NB4 (cell line): ENCODE measurements at regions not wholly inside any gene's neighbourhood (a gene's known extent, or its start where the extent isn't known, plus 50 kb on each side); places are given as distances from the start of the nearest gene placed in this dataset.

Source experiments
- DNase-seq: peaks from one replicate; pipeline ENCODE4 v3.0.0; 2010; ENCODE audit warnings: low read depth
- H3K4me3 ChIP-seq: one replicate; pipeline ENCODE4 v1.5.1; 2011; ENCODE audit warnings: mild to moderate bottlenecking, low read depth, low read length, moderate library complexity
- MYC ChIP-seq: IDR thresholded peaks from 2 replicates; pipeline ENCODE4 v1.6.1; 2011; ENCODE audit warnings: low read depth, low read length
- POLR2A ChIP-seq: IDR thresholded peaks from 2 replicates; pipeline ENCODE4 v1.6.1; 2011; ENCODE audit warnings: mild to moderate bottlenecking; ENCODE audit not compliant: insufficient read length; ENCODE audit errors: extremely low read depth
- TF ChIP-seq, protein P1 (sequence below): IDR thresholded peaks from 2 replicates; pipeline ENCODE4 v1.6.1; 2011; ENCODE audit warnings: low read depth, low read length
- TF ChIP-seq, protein P2 (sequence below): IDR thresholded peaks from one replicate; pipeline ENCODE4 v1.5.1; 2012; ENCODE audit warnings: low read depth, low read length

DNA sequence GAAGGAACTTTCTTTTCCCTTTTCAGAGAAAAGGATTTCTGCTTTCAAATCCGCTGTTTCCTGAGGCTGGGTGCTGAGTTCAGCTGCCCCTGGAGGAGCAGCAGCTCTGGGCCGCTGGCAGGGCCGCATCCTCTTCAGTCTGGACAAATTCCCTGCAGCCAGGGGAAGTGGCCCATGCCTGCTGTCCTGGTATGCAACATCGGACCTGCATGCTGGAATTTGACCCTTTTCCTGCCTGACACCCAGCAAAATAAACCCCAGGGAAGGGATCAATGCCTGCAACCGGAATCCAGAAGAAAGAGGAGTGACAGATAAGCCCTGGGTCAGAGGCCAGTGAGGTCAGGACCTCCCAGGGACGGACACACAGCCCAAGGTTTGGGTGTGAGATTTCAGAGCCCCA, 54.1 kb upstream of the LINC01488 start:
- TF ChIP-seq, protein P1, sequence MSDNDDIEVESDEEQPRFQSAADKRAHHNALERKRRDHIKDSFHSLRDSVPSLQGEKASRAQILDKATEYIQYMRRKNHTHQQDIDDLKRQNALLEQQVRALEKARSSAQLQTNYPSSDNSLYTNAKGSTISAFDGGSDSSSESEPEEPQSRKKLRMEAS, result no peak
- TF ChIP-seq MYC, result no peak
- TF ChIP-seq POLR2A, result no peak
- TF ChIP-seq, protein P2, sequence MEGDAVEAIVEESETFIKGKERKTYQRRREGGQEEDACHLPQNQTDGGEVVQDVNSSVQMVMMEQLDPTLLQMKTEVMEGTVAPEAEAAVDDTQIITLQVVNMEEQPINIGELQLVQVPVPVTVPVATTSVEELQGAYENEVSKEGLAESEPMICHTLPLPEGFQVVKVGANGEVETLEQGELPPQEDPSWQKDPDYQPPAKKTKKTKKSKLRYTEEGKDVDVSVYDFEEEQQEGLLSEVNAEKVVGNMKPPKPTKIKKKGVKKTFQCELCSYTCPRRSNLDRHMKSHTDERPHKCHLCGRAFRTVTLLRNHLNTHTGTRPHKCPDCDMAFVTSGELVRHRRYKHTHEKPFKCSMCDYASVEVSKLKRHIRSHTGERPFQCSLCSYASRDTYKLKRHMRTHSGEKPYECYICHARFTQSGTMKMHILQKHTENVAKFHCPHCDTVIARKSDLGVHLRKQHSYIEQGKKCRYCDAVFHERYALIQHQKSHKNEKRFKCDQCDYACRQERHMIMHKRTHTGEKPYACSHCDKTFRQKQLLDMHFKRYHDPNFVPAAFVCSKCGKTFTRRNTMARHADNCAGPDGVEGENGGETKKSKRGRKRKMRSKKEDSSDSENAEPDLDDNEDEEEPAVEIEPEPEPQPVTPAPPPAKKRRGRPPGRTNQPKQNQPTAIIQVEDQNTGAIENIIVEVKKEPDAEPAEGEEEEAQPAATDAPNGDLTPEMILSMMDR, result no peak
- H3K4me3 ChIP-seq, result peak overlapping the region; percentile 88
- no peak for DNase-seq

DNA sequence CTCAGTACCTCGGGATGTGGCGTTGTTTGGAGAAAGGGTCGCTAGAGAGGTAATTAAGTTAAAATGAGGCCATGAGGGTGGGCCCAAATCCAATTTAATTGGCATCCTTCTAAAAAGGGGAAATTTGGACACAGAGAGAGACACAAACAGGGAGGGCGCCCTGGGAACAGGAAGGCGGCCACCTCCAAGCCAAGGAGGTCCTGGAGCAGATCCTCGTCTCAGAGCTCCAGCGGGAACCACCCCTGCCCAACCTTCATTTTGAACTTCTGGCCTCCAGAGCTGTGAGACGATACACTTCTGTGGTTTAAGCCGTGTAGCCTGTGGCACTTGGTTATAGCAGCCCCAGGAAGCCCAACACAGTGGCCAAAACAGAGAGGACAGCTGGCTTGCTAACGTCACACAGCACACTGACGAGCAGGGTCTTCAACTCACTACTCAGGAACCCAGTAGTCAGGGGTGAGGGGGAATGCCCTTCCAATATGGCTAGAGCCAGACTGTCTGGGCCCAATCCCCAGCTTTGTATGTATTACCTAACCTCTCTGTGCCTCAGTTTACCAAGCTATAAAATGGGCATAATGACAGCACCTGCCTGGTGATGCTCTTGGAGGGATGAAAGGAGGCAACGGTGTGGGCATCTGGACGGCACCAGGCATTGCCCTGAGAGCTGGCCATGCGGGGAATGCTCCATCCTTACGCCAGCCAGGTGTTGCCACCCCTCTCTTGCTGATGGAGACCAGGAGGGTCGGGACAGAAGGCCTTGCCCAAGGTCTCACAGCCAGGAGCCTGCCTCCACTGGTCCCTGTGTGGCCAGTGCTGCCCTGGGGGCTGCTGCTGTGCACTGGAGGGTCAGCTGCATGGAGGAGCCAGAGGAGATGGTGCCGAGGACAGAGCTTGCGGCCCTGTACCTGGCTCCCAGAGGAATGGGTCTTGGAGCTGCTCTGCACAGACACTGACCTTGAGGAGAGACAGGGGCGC, 53.3 kb upstream of the LINC01488 start:
- no peak overlapping the region for H3K4me3 ChIP-seq
- no peak for DNase-seq
- TF ChIP-seq, protein P1, result no peak
- TF ChIP-seq POLR2A (no peak), MYC (no peak)
- TF ChIP-seq, protein P2, result no peak

DNA sequence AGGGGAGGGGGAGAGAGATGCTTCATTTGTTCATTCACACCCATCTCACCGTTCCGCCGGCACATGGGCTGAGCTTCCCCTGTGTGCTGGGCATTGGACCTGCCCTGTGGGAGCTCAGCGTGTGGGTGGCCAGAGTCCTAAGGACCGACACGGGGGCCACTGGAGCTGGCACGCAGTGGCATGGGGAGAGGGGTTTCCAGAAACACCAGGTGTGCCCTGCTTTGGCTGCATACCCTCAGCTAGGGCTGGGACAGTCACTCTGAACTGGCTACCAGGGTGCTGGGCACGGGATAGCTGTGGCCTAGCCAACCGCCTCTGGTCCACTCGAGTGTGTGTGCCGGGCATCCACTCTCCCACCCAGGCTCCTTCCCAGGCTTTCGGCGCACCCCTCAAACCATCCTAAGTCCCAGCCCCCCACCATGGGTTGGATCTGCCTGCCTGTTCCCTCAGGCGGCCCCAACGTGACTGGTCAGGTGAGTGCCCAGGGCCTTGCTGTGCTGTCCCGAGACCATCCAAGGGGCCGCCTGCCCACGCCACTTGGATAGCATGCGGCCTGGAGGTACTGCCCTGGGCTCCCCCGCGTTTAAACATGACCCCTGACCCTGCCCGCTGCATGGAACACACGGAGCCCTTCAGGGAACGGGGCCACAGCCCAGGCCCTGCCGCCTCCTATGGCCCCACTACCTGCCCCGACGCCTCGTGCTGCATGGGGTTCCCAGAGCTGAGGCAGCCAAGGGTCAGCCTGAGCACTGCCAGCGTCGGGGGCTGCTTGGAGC, 51.6 kb upstream of the LINC01488 start:
- no peak for DNase-seq
- no peak overlapping the region for H3K4me3 ChIP-seq
- TF ChIP-seq POLR2A (no peak), MYC (no peak)
- TF ChIP-seq, protein P1, result no peak
- TF ChIP-seq, protein P2, result no peak

DNA sequence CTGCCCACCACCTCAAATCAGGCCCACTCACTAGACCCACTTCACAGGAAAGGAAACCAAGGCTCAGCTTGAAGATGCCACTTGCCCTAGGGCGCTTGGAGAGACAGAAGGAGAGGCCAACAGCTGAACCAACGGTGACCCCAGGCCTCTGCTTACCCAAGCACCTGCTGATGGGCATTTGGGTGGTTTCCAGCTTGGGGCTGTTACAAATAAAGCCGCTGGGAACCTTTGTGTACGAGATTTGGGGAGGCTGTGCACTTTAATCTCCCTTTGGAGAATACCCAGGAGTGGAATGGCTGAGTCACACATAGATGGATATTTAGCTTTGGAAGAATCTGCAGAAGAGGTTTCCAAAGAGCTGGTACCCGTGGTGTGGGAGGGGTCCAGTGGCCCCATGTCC, 50.9 kb upstream of the LINC01488 start:
- DNase-seq, result no peak
- TF ChIP-seq POLR2A (no peak), MYC (no peak)
- TF ChIP-seq, protein P2, result no peak
- TF ChIP-seq, protein P1, result no peak
- H3K4me3 ChIP-seq, result no peak overlapping the region

DNA sequence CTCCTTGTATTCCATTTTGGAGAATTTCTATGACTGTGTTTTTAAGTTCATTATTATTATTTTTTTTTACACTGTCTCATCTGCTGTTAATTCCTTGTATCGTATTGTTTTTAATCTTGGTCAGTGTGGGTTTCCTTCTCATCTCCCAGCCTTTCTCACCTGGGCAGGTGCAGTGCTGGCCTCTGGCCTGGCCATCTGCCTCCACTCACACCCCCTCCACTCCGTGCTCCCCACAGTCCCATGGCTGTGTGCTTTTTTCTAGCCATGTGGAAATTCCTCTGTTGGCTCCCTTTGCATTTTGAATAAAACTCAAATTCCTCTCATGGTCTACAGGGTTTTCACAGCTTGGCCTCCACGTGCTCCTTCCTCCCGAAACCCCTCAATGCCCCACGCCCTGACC, 50.3 kb upstream of the LINC01488 start:
- H3K4me3 ChIP-seq, result no peak overlapping the region
- no peak for DNase-seq
- TF ChIP-seq, protein P1, result no peak
- TF ChIP-seq, protein P2, result no peak
- TF ChIP-seq POLR2A (no peak), MYC (no peak)
